Neural progenitor cell (in vitro differentiated cells): ENCODE measurements at regions not wholly inside any gene's neighbourhood (a gene's known extent, or its start where the extent isn't known, plus 50 kb on each side); places are given as distances from the start of the nearest gene placed in this dataset.

Source experiments
- DNase-seq: peaks from one replicate; pipeline ENCODE4 v3.0.0-alpha.2; 2016; ENCODE audit warnings: low spot score
- H2AFZ ChIP-seq: fragments of 200-600 bp; sonication (generic); replicated peaks from 2 replicates; pipeline ENCODE4 v1.6.1; 2016; ENCODE audit warnings: antibody characterized with exemption
- H3F3A ChIP-seq: fragments of 200-600 bp; sonication (generic); 2 replicates; pipeline ENCODE4 v1.6.1; 2016; ENCODE audit warnings: antibody characterized with exemption, low read depth
- H3K27ac ChIP-seq: fragments of 200-600 bp; sonication (generic); 2 replicates; pipeline ENCODE4 v1.5.1; 2016; ENCODE audit warnings: mild to moderate bottlenecking
- H3K27me3 ChIP-seq: fragments of 200-600 bp; sonication (generic); 2 replicates; pipeline ENCODE4 v1.6.1; 2016; ENCODE audit warnings: mild to moderate bottlenecking, moderate library complexity
- H3K36me3 ChIP-seq: fragments of 200-600 bp; sonication (generic); 2 replicates; pipeline ENCODE4 v1.5.1; 2016
- H3K4me1 ChIP-seq: fragments of 200-600 bp; sonication (generic); 2 replicates; pipeline ENCODE4 v1.6.1; 2016; ENCODE audit warnings: mixed run types
- H3K4me2 ChIP-seq: fragments of 200-600 bp; sonication (generic); 2 replicates; pipeline ENCODE4 v1.6.1; 2016
- H3K4me3 ChIP-seq: fragments of 200-600 bp; sonication (generic); 2 replicates; pipeline ENCODE4 v1.5.1; 2016
- H3K79me2 ChIP-seq: fragments of 200-600 bp; sonication (generic); 2 replicates; pipeline ENCODE4 v1.6.1; 2016; ENCODE audit warnings: low read depth
- H3K9ac ChIP-seq: fragments of 200-600 bp; sonication (generic); 2 replicates; pipeline ENCODE4 v1.6.1; 2016
- H3K9me3 ChIP-seq: fragments of 200-600 bp; sonication (generic); 2 replicates; pipeline ENCODE4 v1.5.1; 2016; ENCODE audit warnings: low read depth
- H4K20me1 ChIP-seq: fragments of 200-600 bp; sonication (generic); 2 replicates; pipeline ENCODE4 v1.6.1; 2016; ENCODE audit warnings: low read depth
- H3K27ac Mint-ChIP-seq: 3 replicates; pipeline ENCODE4 v1.8.0; 2021; ENCODE audit warnings: mixed read lengths
- H3K27me3 Mint-ChIP-seq: 2 replicates; pipeline ENCODE4 v1.8.0; 2022; ENCODE audit warnings: low read depth, mild to moderate bottlenecking, inconsistent platforms, moderate library complexity, mixed read lengths; ENCODE audit not compliant: insufficient read depth
- H3K36me3 Mint-ChIP-seq: 3 replicates; pipeline ENCODE4 v1.8.0; 2021; ENCODE audit warnings: mixed read lengths
- H3K4me1 Mint-ChIP-seq: 3 replicates; pipeline ENCODE4 v1.8.0; 2021; ENCODE audit warnings: mixed read lengths
- H3K4me3 Mint-ChIP-seq: 3 replicates; pipeline ENCODE4 v1.8.0; 2021; ENCODE audit warnings: mild to moderate bottlenecking, moderate library complexity, mixed read lengths
- H3K9me3 Mint-ChIP-seq: 3 replicates; pipeline ENCODE4 v1.8.0; 2020; ENCODE audit warnings: mixed read lengths
- EZH2 ChIP-seq: fragments of 200-600 bp; sonication (generic); IDR thresholded peaks from 2 replicates; pipeline ENCODE4 v1.6.1; 2017; ENCODE audit warnings: antibody characterized with exemption, mild to moderate bottlenecking, moderate library complexity
- EZH2phosphoT487 ChIP-seq: fragments of 200-600 bp; sonication (generic); IDR thresholded peaks from 2 replicates; pipeline ENCODE4 v1.6.1; 2017; ENCODE audit warnings: antibody characterized with exemption
- TF ChIP-seq, protein P1 (sequence below): fragments of 200-600 bp; sonication (generic); IDR thresholded peaks from 2 replicates; pipeline ENCODE4 v1.5.1; 2017; ENCODE audit warnings: antibody characterized with exemption, mild to moderate bottlenecking

- H3K27ac Mint-ChIP-seq: no peak overlapping the region
- H3K9me3 ChIP-seq: no peaks in the 10 kb centered on the region
- H3K4me2 ChIP-seq: no peak overlapping the region
- H3K4me1 Mint-ChIP-seq: no peaks in the 10 kb centered on the region
- H2AFZ ChIP-seq: no peak overlapping the region
- H3K9me3 Mint-ChIP-seq: no peaks in the 10 kb centered on the region
- no peaks in the 10 kb centered on the region for H3K36me3 ChIP-seq
- H3K9ac ChIP-seq: no peak overlapping the region
- no peak for DNase-seq
- H3K4me3 Mint-ChIP-seq: no peak overlapping the region
- H3K27me3 ChIP-seq: no peaks in the 10 kb centered on the region
- H3K4me3 ChIP-seq: no peak overlapping the region
- H3K4me1 ChIP-seq: no peaks in the 10 kb centered on the region
- no peaks in the 10 kb centered on the region for H3F3A ChIP-seq
- TF ChIP-seq EZH2phosphoT487 (no peak), EZH2 (no peak)
- TF ChIP-seq, protein P1, sequence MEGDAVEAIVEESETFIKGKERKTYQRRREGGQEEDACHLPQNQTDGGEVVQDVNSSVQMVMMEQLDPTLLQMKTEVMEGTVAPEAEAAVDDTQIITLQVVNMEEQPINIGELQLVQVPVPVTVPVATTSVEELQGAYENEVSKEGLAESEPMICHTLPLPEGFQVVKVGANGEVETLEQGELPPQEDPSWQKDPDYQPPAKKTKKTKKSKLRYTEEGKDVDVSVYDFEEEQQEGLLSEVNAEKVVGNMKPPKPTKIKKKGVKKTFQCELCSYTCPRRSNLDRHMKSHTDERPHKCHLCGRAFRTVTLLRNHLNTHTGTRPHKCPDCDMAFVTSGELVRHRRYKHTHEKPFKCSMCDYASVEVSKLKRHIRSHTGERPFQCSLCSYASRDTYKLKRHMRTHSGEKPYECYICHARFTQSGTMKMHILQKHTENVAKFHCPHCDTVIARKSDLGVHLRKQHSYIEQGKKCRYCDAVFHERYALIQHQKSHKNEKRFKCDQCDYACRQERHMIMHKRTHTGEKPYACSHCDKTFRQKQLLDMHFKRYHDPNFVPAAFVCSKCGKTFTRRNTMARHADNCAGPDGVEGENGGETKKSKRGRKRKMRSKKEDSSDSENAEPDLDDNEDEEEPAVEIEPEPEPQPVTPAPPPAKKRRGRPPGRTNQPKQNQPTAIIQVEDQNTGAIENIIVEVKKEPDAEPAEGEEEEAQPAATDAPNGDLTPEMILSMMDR: no peak
- H3K27me3 Mint-ChIP-seq: no peaks in the 10 kb centered on the region
- H4K20me1 ChIP-seq: no peaks in the 10 kb centered on the region
- no peak overlapping the region for H3K27ac ChIP-seq
- H3K79me2 ChIP-seq: no peaks in the 10 kb centered on the region
- H3K36me3 Mint-ChIP-seq: no peaks in the 10 kb centered on the region
Observed at GRCh38 chr2:76326636-76327035, 615.9 kb upstream of the GCFC2 start.

DNA sequence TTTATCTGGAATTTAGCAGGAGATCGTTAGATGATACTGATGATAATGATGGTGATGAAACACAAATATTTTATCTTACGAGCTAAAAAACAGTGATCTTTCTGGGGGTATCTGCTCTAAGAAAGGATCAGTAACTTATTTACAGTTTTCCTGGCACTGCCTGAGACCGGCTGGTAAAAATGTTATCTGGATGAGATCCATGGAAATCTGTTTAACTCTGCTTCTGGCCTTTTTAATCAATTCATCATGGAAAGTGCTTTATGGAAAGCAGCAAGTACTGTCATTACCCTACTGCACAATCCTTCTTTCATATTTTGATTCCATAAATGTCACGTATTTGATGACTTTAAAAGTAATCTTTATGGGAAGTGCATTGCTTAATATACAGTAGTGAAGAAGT is 612.7 kb upstream of the GCFC2 start:
- H3K4me3 Mint-ChIP-seq: no peak overlapping the region
- no peaks in the 10 kb centered on the region for H3K9me3 ChIP-seq
- H3K4me1 ChIP-seq: no peaks in the 10 kb centered on the region
- DNase-seq: no peak
- H3K36me3 Mint-ChIP-seq: no peaks in the 10 kb centered on the region
- H3K36me3 ChIP-seq: no peaks in the 10 kb centered on the region
- H3K4me3 ChIP-seq: no peak overlapping the region
- H3K79me2 ChIP-seq: no peaks in the 10 kb centered on the region
- no peak overlapping the region for H3K27ac ChIP-seq
- no peak for TF ChIP-seq EZH2phosphoT487
- TF ChIP-seq, protein P1: no peak
- H3K27me3 ChIP-seq: no peaks in the 10 kb centered on the region
- no peaks in the 10 kb centered on the region for H3F3A ChIP-seq
- no peaks in the 10 kb centered on the region for H3K4me1 Mint-ChIP-seq
- no peaks in the 10 kb centered on the region for H4K20me1 ChIP-seq
- H2AFZ ChIP-seq: no peak overlapping the region
- no peak overlapping the region for H3K27ac Mint-ChIP-seq
- H3K4me2 ChIP-seq: no peak overlapping the region
- H3K9me3 Mint-ChIP-seq: no peaks in the 10 kb centered on the region
- no peak overlapping the region for H3K9ac ChIP-seq
- H3K27me3 Mint-ChIP-seq: no peaks in the 10 kb centered on the region

GRCh38 chr2:76320716-76321115 is 610.0 kb upstream of the GCFC2 start:
- Histone ChIP-seq H3K4me3 (no peak overlapping the region), H3K36me3 (no peaks in the 10 kb centered on the region), H3K9me3 (no peaks in the 10 kb centered on the region), H3K9ac (no peak overlapping the region), H3K27me3 (no peaks in the 10 kb centered on the region), H3F3A (no peaks in the 10 kb centered on the region), H2AFZ (no peak overlapping the region), H3K27ac (no peak overlapping the region), H3K4me2 (no peak overlapping the region), H4K20me1 (no peaks in the 10 kb centered on the region), H3K79me2 (no peaks in the 10 kb centered on the region), H3K4me1 (no peaks in the 10 kb centered on the region)
- Mint-ChIP-seq H3K27ac (no peak overlapping the region), H3K4me1 (no peaks in the 10 kb centered on the region), H3K36me3 (no peaks in the 10 kb centered on the region), H3K27me3 (no peaks in the 10 kb centered on the region), H3K4me3 (no peak overlapping the region), H3K9me3 (no peaks in the 10 kb centered on the region)
- no peak for DNase-seq
- TF ChIP-seq EZH2phosphoT487: no peak
- TF ChIP-seq, protein P1: no peak
- TF ChIP-seq EZH2: no peak

- Histone ChIP-seq H4K20me1 (no peaks in the 10 kb centered on the region), H2AFZ (no peak overlapping the region), H3K36me3 (no peaks in the 10 kb centered on the region), H3F3A (no peaks in the 10 kb centered on the region), H3K9ac (no peak overlapping the region), H3K4me2 (no peak overlapping the region), H3K27ac (no peak overlapping the region), H3K4me1 (no peaks in the 10 kb centered on the region), H3K4me3 (no peak overlapping the region), H3K27me3 (no peaks in the 10 kb centered on the region), H3K9me3 (no peaks in the 10 kb centered on the region), H3K79me2 (no peaks in the 10 kb centered on the region)
- H3K27ac Mint-ChIP-seq: no peak overlapping the region
- no peak for DNase-seq
- no peaks in the 10 kb centered on the region for H3K9me3 Mint-ChIP-seq
- H3K4me3 Mint-ChIP-seq: no peak overlapping the region
- H3K4me1 Mint-ChIP-seq: no peaks in the 10 kb centered on the region
- TF ChIP-seq EZH2: no peak
- TF ChIP-seq, protein P1: no peak
- TF ChIP-seq EZH2phosphoT487: no peak
- H3K27me3 Mint-ChIP-seq: no peaks in the 10 kb centered on the region
- no peaks in the 10 kb centered on the region for H3K36me3 Mint-ChIP-seq
Observed at GRCh38 chr2:76318848-76319360, 608.2 kb upstream of the GCFC2 start.
